SK-N-DZ (cell line): ENCODE measurements at regions not wholly inside any gene's neighbourhood (a gene's known extent, or its start where the extent isn't known, plus 50 kb on each side); places are given as distances from the start of the nearest gene placed in this dataset.

ENCODE experiments used
- DNase-seq: peaks from one replicate; pipeline ENCODE4 v3.0.0-alpha.2; 2015; ENCODE audit warnings: low spot score

DNA sequence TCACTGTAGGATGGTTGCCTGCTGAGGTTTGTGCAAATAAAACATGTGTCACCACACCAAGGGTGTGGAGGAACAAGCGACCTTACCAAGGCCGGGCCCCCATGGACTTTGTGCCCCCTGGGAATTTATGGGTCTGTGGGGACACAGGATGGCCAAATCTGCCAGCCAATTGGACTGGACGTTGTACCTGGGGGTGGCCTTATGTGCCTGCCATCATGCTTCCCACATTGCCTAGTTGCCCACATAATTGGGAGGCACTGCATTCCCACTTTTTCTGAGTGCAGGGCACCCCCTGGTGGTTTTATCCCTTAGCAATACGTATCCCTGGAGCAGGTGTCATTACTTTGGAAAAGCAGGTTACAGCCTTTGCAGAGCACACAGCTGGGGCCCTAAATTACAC lies 92.6 kb upstream of the TMPO start:
- no peak for DNase-seq

DNA sequence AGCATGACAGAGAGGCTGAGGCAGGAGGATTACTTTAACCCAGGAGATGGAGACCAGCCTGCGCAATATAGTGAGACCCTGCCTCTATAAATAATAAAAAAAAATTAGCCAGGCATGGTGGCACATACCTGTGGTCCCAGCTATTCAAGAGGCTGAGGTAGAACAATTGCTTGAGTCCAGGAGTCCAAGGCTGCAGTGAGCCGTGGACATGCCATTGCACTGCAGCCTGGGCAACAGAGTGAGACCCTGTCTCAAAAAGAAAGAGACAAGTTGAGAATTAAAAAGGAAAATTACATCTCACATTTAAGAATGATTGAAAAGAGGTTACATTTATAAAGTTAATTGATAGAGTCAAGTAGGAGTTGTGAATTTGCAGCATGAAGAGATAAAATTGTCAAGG lies 91.4 kb upstream of the TMPO start:
- no peak for DNase-seq

DNA sequence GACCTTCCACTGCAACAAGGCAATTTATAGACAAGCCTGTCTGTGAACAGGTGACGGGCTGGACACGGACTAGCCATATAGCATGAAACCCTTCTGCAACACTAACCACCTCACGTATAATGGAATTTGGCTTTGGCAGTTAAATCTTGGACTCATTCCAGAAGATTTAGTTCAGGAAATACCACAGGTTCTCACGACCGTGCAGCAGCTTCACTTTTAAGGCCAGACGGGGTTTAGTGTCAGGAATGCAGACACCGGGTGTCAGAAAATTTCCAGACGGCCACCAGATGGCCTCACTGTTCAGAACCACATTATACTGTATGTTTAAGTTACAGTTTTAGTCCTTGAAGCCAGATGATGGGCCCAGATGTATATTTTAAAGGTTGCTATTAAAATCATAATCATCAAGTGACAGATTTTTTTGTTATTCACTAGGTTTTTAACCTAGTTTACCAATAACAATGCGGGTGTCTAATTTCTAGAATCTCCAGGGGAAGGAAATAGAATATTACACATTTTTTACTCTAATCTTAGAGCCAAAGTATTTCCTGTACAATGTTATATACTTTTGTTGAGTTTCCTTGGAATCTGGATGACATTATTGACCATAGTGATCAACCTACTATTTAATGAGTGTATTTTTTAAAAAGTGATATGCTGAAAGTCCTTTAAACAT lies 90.5 kb upstream of the TMPO start:
- DNase-seq: peak; percentile 60

DNA sequence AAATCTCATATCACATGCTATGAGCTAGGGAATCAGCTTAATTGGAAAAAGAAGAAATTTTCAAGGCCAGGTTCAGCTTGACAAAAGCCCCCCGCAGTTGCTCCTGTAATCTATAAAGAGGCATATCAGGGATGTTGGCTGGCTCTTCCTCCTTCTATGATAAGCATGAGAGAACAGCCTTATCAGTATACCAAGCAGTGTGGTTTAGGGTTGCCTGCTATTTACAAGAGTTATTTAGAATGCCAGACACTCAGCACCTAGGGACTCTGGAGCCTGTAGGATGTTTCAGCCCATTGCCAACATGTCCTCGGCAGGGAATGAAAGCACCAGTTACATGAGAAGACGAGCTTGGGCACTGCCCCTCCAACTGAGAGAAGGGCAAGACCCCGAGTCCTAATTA lies 89.5 kb upstream of the TMPO start:
- no peak for DNase-seq

DNA sequence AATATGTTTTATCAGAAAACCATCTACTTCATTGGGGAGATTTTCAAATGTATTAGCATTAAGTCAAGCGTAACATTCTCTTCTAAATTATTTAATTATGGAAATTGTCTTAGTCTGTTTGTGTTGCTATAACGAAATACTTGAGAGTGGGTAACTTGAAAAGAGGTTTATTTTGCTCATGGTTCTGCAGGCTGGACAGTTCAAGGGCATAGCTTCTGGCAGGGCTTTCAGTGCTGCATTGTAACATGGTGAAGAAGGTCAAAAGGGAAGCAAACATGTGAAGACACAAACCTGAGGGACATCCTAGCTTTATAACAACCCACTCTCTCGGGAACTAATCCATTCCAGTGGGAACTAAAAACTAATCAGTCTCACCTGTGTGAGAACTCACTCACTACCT lies 84.3 kb upstream of the TMPO start:
- no peak for DNase-seq

DNA sequence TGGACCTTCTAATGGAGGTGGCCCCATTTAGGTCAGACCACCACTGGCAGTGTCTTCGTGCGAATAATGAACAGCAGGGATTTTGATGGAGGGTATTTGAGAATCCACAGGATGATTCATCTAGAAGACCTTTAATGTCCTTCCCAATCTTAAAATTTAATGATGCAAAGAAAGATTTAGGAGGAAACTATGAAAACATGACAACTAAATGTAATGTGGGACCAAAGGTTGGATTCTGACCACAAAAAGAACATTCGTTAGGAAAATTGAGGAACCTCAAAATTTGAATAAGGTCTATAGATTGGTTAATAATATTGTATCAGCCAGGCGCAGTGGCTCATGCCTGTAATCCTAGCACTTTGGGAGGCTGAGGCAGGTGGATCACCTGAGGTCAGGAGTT lies 78.2 kb upstream of the TMPO start:
- no peak for DNase-seq

DNA sequence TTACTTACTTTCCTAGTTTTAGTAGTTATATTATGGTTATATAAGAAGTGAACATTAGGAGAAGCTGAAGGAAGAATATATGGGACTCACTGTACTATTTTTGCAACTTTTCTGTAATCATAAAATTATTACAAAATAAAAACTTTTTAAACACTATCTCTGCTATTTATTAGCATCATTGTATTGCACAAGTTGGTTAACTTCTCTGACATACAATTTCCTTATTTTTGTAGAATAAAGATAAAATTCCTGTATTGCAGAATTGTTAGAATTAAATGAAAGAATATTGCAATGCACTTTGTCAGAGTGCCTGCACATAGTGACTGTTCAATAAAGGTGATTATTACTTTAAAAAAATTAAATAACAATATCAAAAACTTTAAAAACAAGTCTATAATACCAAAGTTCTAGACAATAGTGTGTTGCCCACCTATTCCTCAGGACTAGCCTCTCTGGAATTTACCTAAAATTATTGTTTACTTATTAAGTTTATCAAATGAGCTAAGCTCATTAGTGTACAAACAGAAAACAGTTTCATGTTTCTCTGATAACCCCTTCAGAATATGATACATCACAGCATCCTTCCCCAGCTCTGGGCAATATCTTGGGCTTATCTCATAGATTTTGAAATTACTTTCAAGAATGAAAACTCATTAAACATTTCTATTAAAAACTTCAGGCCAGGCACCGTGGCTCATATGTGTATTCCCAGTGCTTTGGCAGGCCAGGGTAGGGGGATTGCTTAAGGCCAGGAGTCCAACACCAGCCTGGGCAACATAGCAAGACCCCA lies 77.4 kb upstream of the TMPO start:
- no peak for DNase-seq

DNA sequence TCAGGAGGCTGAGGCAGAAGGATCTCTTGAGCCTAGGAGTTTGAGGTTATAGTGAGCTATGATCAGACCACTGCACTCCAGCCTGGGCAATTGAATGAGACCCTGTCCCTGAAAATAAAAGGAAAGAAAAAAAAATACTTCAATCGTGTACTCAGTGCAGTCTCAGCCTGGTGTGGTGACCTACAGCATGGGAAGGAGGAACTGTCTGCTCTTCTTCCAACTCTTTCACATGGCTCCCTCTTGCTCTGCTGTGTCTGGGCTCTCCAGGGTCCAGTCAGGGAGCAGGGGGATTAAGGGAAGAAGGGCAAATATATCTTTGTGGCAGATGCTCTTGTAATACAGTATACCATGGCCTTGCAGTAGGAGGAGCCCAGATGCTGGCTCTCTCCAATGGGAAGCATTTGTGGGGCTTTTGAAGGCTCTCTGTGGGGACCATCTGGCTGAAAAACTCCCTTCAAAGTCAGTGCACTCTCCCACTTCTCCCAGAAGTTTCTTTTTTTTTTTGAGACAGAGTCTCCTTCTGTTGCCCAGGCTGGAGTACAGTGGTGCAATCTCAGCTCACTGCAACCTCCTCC lies 76.6 kb upstream of the TMPO start:
- DNase-seq: no peak

DNA sequence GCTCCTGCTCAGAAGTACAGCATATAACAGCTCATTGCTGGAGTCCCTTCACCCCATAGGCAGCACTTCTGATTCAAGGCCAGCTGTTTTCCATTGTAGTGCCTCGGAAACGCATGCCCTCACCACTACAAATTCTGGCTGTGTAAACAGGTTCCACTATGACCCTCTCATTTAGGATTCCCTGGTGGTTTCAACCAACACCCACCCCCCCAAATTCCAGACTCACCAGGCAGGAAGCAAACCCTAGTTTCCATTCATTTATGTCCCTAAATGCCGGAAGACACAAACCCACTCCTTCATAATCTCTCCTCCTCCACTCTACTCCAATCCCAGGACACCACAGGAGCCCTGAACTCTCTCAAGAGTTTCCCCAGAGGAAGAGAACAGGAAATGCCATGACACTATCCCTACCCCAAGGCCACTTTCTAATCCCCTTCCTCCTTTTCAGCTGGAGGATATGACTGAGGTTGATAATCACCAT lies 75.9 kb upstream of the TMPO start:
- no peak for DNase-seq

DNA sequence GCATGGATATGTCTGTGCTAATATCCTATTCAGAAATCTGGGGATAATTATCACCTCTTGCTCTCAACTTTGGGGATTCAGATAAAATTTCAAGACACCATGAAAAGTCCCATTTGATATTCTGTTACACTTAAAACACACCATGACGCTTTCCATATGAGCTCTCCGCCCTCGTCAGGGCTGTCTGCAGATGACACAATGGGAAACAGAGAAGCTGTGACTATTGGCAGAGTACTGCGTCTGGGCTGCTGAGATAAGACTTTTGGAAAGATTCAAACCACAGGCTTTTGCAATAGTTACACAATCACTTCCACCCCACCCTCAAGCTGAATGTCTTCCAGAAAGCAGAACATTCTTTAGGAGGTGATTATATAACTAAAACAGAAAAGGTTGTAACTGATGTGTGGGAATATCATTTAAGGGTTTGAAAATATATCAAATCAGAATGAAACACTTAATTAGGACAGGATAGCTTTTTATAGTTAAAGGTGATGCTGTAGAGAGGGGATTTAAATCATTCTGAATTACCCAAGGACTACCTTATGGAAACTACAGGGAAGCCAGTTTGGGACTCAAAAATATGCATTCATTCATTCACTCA lies 75.3 kb upstream of the TMPO start:
- DNase-seq: no peak

DNA sequence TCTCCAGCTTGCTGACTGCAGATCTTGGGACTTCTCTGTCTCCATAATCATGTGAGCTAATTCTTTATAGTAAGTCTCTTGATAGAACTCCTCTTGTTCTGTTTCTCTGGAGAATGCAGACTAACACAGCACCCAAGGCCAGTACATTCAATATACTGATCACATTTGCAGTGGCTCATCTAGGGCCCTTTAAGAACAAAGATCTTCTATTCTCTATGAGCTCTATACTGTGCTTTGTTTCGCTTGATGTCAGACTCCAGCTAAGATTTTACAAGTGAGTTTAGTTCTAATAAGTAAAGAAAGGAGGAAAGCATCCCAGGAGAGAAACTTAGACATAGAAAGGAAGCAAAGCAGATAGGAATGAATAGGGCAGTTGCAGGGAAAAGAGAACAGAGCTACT lies 69.3 kb upstream of the TMPO start:
- DNase-seq: no peak

DNA sequence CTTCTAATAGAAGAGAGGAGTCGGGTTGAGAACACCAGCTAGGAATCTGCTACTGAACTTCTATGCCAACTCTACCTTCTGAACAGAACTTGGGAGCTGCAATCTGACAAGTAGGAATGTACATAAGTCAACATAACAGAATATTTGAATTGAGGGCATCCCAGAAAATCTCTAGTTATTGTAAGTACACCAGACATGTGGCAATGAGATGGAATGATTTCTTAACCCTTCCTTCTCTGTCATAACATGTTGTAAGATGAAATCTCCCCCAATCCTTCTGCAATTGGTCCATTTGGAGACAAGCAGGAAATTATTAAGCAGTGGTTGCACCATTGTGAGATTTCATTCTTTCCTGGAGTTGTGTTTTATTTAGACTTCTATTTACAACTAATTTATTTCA lies 68.7 kb upstream of the TMPO start:
- DNase-seq: no peak

DNA sequence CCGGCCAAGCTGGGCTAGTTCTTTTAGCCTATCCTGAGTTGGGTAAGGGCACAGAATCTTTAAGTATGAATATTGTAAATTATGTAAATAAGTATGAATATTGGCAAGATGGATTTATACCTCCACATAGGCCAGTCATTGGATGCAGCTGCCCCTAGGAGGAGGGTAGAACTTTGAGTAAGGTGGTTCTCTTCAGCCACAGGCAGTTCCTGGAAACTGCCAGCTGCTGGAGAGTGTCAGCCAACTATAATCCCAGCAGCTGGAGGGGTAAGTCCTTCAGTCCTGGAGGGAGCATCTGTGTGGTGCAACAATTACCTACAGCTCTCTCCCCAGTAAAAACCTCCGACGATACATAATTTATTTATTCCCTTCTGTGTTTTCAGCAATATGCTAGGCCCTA lies 65.8 kb upstream of the TMPO start:
- no peak for DNase-seq

DNA sequence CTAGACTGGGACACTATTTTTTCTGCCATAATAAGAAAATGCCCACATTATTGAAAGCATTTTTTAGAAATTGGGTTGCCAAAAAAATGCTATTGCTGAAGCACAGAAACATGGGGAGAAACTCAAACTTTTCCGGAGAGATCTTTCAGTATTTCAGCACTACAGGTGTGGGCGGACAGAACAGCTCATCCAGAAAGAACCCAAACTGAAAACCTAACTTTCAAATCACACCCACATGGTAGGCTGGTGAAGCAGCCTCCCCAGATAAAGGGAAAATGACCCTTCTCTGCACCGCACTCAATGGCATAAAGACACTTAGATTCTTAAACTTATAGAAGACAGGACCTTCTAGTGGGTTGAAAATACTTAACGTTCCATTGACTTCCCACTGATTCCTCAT lies 62.3 kb upstream of the TMPO start:
- no peak for DNase-seq

DNA sequence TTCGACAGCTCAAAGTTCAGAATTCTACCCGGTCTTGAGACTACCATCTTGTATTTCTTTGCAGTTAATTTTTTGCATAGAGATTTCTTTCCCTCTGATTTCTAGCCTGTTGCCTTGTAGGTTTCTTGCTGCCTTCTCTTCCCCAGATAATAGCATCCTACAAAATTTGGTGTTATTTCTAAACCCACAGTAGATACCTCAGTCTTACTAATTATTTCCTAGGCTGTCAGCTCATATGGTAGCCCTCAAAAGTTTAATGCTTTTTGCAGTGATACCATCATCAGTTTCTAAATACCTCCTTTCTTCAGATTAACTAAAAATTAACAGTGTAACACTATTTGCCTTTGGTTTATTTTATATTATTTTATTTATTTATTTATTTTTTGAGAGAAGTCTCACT lies 61.9 kb upstream of the TMPO start:
- DNase-seq: no peak

DNA sequence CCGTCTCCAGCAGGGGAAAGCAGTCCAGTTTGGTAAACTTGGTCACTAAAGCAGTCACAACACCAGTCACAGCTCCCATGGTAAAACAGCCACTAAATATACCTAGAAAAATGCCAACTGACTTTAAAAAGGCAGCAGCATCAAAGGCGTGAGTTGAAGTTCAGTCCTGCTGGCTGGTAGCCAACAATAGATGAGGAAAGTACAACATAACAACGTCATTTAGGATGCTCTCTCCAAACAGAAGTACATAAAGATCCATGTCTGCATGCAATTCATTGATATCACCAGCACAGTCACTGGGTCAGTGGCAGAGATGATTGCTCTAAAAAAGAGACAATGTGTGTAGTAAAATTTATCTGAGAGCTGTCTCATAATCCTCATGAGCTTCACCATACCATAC lies 59.3 kb upstream of the TMPO start:
- DNase-seq: no peak

DNA sequence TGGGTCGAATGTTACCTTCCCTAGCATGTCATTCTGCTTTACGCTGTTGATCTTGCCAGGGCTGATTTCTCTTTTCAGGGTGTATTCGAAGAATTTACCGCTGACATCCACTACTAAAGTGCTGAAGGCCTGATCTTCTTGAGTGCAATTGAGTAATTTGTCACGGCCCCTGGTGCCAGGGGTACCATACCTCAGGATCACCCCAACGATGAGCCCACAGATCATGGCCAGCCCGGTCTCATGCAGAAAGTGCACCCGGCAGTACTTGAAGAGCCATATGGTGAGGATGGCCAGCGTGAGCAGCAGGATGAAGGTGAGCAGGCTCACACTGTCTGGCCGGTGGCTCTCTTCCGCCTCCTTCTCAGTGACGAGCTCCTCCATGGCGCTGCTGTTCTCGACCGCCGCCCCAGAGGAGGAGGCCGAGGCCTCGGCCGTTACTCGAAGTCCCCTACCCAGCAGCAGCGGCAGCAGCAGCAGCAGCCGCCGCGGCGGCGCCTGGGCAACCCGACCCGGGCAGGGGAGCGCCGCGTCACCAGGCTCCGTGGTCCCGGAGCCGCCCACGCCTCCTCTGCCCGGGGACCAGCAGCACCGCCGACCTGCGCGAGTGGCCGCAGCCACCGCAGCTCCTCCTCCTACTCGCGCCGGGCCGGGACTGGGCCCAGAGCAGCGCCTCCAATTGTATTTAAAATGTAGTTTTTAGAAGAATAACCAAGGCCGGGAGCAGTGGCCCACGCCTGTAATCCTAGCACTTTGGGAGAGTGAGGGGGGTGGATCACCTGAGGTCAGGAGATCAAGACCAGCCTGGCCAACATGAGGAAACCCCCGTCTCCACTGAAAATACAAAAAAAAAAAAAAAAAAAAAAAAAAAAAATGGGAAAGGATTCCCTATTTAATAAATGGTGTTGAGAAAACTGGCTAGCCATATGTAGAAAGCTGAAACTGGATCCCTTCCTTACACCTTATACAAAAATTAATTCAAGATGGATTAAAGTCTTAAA lies 58.5 kb upstream of the TMPO start:
- DNase-seq: peak; percentile 47

DNA sequence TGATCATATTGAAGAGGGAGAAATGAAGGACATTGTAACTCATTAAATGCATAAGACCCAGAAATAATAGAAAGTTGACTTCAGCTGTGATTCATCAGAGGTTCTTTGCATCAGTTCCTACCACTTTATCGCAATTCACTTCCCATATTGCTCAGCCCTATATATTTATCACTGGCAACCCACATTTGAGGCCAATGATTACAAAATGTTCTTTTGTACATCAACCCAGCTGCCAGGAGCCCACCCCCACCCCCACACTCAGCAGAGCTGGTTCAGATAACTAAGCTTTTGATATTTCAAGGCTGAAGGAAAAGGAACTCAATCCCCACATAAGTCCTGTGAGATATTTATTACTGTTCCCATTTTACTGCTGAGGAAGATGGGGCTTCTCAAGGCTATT lies 51.2 kb upstream of the TMPO start:
- DNase-seq: no peak

DNA sequence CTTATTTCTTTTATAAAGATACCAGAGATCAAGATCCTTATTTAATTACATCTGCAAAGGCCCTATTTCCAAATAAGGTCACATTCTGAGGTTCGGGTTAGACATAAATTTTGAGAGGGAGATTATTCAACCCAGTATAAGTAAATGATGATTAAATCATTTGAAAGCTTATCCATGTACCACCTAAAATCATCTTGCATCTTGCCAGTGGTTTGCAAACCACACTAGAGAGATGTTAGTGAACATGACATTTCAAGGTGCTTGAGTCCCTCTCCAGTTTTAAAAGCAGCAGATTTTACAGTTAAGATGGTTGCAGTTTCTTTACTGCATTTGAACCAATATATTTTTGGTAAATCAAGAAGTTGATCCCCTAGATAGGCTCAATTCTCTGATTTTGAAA lies 49.9 kb upstream of the TMPO start:
- DNase-seq: no peak
